Chondrocyte (in vitro differentiated cells): ENCODE measurements at regions not wholly inside any gene's neighbourhood (a gene's known extent, or its start where the extent isn't known, plus 50 kb on each side); places are given as distances from the start of the nearest gene placed in this dataset.

ENCODE experiments used
- DNase-seq: peaks from one replicate; pipeline ENCODE4 v3.0.0; 2021; ENCODE audit warnings: mixed read lengths, low spot score
- H3K27ac Mint-ChIP-seq: one replicate; pipeline ENCODE4 v1.8.0; 2021; ENCODE audit warnings: mild to moderate bottlenecking, moderate library complexity, mixed read lengths; ENCODE audit not compliant: unreplicated experiment
- H3K27me3 Mint-ChIP-seq: 2 replicates; pipeline ENCODE4 v1.8.0; 2021; ENCODE audit warnings: low read depth, mixed read lengths
- H3K36me3 Mint-ChIP-seq: 2 replicates; pipeline ENCODE4 v1.8.0; 2021; ENCODE audit warnings: low read depth, mixed read lengths
- H3K4me1 Mint-ChIP-seq: 2 replicates; pipeline ENCODE4 v1.8.0; 2021; ENCODE audit warnings: low read depth, mild to moderate bottlenecking, mixed read lengths
- H3K4me3 Mint-ChIP-seq: one replicate; pipeline ENCODE4 v1.8.0; 2021; ENCODE audit warnings: mild to moderate bottlenecking, moderate library complexity, mixed read lengths; ENCODE audit not compliant: unreplicated experiment
- H3K9me3 Mint-ChIP-seq: 2 replicates; pipeline ENCODE4 v1.8.0; 2021; ENCODE audit warnings: low read depth, mixed read lengths
- CTCF ChIP-seq: fragments of 200-600 bp; sonication (generic); IDR thresholded peaks from 2 replicates; pipeline ENCODE4 v1.5.0; 2021; ENCODE audit warnings: antibody characterized with exemption, mild to moderate bottlenecking, moderate library complexity

- Mint-ChIP-seq H3K9me3 (peaks cover 2% of the 10 kb centered on the region), H3K27me3 (no peaks in the 10 kb centered on the region), H3K36me3 (no peaks in the 10 kb centered on the region), H3K4me1 (no peaks in the 10 kb centered on the region), H3K27ac (no peak overlapping the region), H3K4me3 (no peak overlapping the region)
- TF ChIP-seq CTCF: no peak
- no peak for DNase-seq
Measured at GRCh38 chr4:180310616-180311015, 1932.6 kb upstream of the TENM3 start.

GRCh38 chr4:180314972-180315371, 1928.2 kb upstream of the TENM3 start:
- H3K4me1 Mint-ChIP-seq: no peaks in the 10 kb centered on the region
- no peak for TF ChIP-seq CTCF
- no peak overlapping the region for H3K4me3 Mint-ChIP-seq
- no peaks in the 10 kb centered on the region for H3K27me3 Mint-ChIP-seq
- no peak for DNase-seq
- H3K27ac Mint-ChIP-seq: no peak overlapping the region
- peaks cover 2% of the 10 kb centered on the region for H3K9me3 Mint-ChIP-seq
- no peaks in the 10 kb centered on the region for H3K36me3 Mint-ChIP-seq

DNA sequence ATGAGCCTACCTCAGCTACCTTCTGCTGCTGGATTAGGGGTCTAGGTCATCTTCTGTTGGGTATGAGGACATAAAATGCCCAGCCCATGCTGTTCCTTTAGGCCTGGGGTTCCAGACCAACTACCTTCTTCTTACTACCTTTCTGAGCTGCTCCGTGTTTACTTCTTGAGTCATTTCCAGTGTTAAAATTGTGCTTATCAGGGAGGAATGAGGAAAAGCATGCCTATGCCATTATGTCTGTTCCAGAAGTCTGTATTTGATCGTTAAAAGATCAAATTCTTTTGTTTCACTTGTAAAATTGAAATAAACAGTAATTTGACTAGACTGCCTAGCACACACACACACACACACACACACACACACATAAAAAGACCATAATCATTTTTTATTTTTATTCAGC, 1912.7 kb upstream of the TENM3 start:
- H3K27me3 Mint-ChIP-seq: no peaks in the 10 kb centered on the region
- no peak for DNase-seq
- TF ChIP-seq CTCF: no peak

DNA sequence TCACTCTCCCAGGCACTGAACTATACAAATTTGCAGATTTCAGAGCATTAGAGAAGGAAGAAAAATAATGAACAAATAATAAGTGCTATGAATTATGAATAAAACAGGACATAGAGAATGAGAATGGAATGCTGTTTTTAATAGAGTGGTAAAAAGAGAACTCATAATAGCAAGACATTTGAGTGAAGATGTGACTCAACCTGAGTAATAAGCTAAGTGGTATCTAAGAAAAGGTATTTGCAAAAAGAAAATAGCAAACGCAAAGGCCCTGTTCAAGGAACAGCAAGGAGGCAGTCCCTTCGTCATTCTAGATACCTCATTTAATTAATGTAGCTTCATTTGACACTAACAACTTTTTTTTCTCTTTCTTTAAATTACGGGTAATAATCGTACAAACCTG, 1910.0 kb upstream of the TENM3 start:
- H3K27me3 Mint-ChIP-seq: no peaks in the 10 kb centered on the region
- H3K4me3 Mint-ChIP-seq: no peak overlapping the region
- no peak for TF ChIP-seq CTCF
- DNase-seq: no peak
- H3K4me1 Mint-ChIP-seq: peaks cover 15% of the 10 kb centered on the region
- H3K27ac Mint-ChIP-seq: no peak overlapping the region
- H3K36me3 Mint-ChIP-seq: no peaks in the 10 kb centered on the region
- no peaks in the 10 kb centered on the region for H3K9me3 Mint-ChIP-seq

More for the DNA sequence above, 1912.7 kb upstream of the TENM3 start:
- H3K36me3 Mint-ChIP-seq: no peaks in the 10 kb centered on the region
- peaks cover 22% of the 10 kb centered on the region for H3K4me1 Mint-ChIP-seq
- no peak overlapping the region for H3K4me3 Mint-ChIP-seq
- H3K9me3 Mint-ChIP-seq: no peaks in the 10 kb centered on the region
- H3K27ac Mint-ChIP-seq: no peak overlapping the region

DNA sequence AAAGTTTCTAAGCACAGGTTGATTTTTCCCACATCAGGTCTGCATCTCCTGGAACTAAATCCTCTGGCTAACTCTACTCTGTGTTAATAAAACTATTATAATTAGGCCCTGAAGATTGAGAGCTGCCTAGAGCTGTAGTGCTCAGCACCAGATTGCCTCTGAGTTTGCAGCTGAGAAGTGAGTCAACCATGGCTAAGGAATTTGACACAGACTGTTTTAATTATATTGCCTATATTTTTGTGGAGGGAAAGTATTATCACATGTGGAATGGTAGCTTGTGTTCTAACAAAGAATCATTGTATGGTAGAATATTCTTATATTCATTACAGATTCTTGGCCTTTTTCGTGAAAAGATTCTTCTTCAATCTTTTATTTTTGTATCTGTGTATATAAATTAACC, 1907.6 kb upstream of the TENM3 start:
- no peak overlapping the region for H3K27ac Mint-ChIP-seq
- no peaks in the 10 kb centered on the region for H3K36me3 Mint-ChIP-seq
- peaks cover 15% of the 10 kb centered on the region for H3K4me1 Mint-ChIP-seq
- no peak for DNase-seq
- no peak overlapping the region for H3K4me3 Mint-ChIP-seq
- H3K27me3 Mint-ChIP-seq: no peaks in the 10 kb centered on the region
- TF ChIP-seq CTCF: no peak
- H3K9me3 Mint-ChIP-seq: no peaks in the 10 kb centered on the region
